ENCODE measurements at regions not wholly inside any gene's neighbourhood (a gene's known extent, or its start where the extent isn't known, plus 50 kb on each side); places are given as distances from the start of the nearest gene placed in this dataset.

DNA sequence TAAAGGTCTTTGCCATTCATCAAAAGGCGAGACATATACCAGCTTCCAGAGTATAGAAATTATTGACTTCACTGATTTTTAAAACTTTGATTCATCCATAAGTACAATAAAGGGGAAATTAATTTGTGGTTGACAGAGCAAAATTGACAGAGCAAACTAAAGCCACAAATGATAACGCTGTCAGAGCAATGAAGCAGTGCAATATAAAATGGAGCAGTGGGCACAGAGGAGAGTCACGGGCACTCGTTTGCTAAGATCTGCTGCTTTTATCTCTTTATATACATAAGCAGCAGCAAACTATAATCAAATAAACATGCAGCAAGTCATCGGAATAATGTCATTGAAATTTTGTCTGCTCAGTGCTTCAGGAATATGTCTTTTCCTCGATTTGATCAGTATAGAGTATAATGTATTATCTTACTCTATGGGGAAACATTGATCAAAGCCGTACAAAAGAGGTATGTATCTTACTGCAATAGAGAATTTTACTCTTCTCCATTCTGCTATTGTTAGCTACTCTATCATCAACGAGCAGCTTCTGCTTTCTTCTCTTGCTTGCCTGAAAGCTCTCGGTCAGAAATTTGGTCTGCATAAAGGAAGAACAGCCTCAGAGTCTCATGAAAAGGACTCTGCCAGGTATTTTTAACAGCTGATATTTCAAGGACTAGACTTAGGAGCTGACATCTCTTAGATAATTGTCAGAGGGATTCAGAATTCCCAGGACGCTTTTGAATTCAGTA, 546.0 kb upstream of the ARID1B start:
- no peak overlapping the region for H3K4me3 ChIP-seq (ENCODE audit: low read depth, low read length)
- TF ChIP-seq CTCF (IDR thresholded peaks at IDR 0.05; ENCODE audit: borderline replicate concordance, insufficient read depth, low read depth, low read length), result no peak

DNA sequence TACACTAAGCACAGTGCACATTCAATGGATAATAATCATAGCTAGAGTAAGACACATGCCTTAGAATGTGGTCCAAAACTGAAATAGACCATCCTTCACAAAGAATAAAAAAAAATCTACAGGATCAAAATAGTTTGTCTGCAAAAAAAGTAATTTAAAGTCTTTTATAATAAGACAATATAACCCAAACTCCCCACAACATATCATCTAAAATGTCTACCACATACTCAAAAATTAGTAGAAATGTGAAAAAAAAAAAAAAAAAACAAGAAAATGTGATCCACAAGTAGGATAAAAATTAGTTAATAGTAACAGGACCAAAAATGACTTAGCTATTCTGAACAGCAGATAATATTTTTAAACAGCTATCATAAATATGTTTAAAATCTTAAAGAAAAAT, 557.2 kb upstream of the ARID1B start:
- no peak overlapping the region for H3K4me3 ChIP-seq (ENCODE audit: low read depth, low read length)
- no peak for TF ChIP-seq CTCF (IDR thresholded peaks at IDR 0.05; ENCODE audit: borderline replicate concordance, insufficient read depth, low read depth, low read length)

DNA sequence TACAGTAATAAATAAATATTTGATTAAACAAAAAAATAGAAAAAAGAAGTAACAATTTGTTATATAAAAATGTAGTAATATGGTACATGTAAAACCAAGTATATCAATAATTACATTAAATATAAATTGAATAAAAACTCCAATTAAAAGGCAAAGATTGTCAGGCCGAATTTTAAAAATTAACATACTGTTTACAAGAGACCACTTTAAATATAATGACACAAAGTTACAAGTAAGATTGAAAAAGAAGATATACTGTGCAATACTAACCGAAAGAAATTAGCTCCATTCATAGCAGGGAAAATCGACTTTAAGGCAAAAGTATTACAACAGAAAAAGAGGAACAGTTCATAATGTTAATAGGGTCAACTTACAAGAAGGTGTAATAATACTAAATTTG, 571.5 kb upstream of the ARID1B start:
- H3K4me3 ChIP-seq (ENCODE audit: low read depth, low read length), result no peak overlapping the region
- TF ChIP-seq CTCF (IDR thresholded peaks at IDR 0.05; ENCODE audit: borderline replicate concordance, insufficient read depth, low read depth, low read length), result no peak

DNA sequence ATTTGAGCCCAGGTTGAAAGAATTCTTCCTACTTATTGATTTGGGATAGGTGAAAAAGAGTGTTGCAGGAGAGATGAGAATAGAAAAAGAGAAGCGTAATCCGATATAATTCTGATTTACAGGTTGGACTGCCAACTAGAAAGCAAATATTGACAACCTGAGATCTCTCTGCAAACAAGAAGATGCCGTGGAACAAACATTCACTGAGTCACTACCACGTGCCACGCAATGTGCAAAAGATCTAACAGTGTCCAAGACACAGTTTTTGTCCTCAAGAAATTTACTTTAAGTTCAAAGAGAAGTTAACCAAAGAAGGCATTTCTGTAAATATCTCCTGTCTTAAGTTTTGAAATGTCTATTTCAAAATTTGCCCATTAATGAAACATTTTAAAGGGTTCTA, 578.0 kb upstream of the ARID1B start:
- no peak for TF ChIP-seq CTCF (IDR thresholded peaks at IDR 0.05; ENCODE audit: borderline replicate concordance, insufficient read depth, low read depth, low read length)
- no peak overlapping the region for H3K4me3 ChIP-seq (ENCODE audit: low read depth, low read length)

DNA sequence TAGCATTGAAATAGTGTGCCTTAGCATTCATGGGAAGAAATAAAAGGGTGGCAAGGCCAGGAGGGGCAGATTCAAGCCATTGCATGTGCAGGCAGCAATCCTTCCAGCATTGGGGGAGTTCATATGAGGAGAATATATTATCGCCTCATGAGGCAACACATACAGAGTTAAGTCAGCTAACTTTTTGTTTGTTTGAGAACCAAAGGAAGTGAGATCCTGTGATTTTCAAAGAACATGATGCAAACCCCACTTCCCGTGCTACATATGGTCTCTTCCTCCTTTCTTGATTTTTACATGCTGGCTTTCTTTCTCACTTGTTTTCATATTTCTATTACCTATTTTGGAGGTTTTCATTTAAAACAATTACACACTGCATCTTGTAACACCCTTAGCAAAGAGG, 579.7 kb upstream of the ARID1B start:
- no peak overlapping the region for H3K4me3 ChIP-seq (ENCODE audit: low read depth, low read length)

GRCh38 chr6:156194981-156195380, 582.2 kb upstream of the ARID1B start:
- TF ChIP-seq CTCF (IDR thresholded peaks at IDR 0.05; ENCODE audit: borderline replicate concordance, insufficient read depth, low read depth, low read length), result no peak
- H3K4me3 ChIP-seq (ENCODE audit: low read depth, low read length), result no peak overlapping the region

More for the DNA sequence above, 579.7 kb upstream of the ARID1B start:
- TF ChIP-seq CTCF (IDR thresholded peaks at IDR 0.05; ENCODE audit: borderline replicate concordance, insufficient read depth, low read depth, low read length), result no peak

DNA sequence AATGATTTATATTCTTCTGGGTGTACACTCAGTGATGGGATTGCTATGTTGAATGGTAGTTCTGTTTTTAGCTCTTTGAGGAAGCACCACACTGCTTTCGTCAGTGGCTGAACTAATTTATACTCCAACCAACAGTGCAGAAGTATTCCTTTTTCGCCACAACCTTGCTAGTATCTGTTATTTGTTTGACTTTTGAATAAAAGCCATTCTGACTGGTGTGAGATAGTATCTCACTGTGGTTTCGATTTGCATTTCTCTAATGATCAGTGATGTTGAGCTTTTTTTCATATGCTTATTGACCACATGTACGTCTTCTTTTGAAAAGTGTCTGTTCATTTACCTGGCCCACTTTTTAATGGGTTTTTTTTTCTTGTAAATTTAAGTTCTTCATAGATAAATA, 583.8 kb upstream of the ARID1B start:
- TF ChIP-seq CTCF (IDR thresholded peaks at IDR 0.05; ENCODE audit: borderline replicate concordance, insufficient read depth, low read depth, low read length), result no peak
- no peak overlapping the region for H3K4me3 ChIP-seq (ENCODE audit: low read depth, low read length)
